Activated CD4-positive, alpha-beta T cell treated with anti-CD3 and anti-CD28 coated beads, Interleukin-2, amount 50 U/mL, for 1 hour (primary cell): ENCODE measurements at regions not wholly inside any gene's neighbourhood (a gene's known extent, or its start where the extent isn't known, plus 50 kb on each side); places are given as distances from the start of the nearest gene placed in this dataset.

Source experiments
- DNase-seq: peaks from one replicate; pipeline ENCODE4 v3.0.0-alpha.2; 2020

DNA sequence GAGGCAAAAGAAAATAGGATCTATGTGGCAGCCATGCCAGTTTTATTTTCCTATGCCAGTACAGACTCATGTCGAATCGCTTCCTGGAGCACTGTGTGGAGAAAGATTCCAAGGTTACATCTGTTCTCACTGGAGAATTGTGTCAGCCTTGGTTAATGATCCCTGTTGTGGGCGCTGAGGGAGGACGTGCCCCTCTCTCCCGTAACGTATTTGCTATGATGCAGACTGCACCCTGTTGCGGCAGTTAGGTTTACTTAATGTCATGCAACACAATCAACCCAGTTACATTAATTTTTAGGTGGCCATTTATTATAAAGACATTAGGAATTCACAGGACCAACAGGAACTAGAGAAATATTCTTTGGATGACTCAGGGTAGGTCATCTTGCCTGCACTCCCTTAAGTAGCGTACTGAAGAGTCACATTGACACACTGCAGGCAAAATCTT, 892.9 kb downstream of the EFNB2 start:
- DNase-seq = no peak

DNA sequence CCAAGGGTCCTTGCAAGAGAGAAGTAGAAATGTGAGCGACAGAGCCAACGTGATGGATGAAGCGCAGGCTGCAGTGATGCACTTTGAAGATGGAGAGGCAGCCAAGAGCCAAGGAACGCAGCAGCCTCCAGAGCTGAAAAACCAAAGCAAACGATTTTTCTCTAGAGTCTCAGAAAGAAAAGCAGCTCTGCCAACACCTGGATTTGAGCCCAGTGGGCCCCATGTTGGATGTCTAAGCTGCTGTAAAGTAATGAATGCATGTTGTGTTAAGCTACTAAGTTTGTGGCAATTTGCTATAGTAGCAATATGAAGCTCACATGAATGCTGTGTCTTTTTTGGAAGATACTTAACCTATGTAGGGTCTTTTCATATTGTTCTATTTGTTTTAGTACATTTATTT, 894.3 kb downstream of the EFNB2 start:
- no peak for DNase-seq

DNA sequence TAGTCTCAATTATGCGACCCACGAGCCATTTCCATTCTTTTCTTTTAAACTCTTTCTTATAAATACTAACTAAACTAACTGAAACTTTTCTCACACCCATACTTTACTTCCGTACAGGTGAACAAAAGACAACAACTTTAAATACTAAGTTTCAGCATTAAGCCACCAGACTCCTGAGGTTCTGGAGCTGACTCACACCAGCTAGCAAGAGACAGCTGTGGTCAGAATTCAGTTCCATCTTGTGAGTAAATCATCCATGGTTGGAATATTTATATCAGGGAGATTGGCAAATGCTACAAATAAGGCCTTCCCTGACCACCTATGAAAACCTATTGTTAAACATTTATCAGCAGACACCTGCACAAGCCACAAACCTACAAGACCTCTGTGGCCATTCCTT, 897.0 kb downstream of the EFNB2 start:
- no peak for DNase-seq

DNA sequence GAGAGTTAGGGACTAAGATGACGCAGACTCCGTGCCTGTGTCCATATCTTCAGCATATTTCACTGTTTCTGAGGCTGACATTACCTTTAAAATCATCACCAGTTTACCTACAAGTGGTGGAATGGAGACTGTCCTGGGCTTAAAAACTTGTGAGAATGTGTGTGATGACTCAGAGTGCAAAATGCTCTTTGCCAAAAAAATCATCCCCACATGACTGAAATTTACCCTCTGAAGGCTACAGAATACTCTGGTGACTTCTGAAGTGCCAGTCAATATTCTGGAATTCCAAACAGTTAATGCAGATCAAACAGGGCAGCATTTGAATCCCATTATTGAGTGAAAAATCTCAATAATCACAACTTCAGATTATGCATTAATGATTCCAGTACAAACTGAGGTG, 901.4 kb downstream of the EFNB2 start:
- no peak for DNase-seq

DNA sequence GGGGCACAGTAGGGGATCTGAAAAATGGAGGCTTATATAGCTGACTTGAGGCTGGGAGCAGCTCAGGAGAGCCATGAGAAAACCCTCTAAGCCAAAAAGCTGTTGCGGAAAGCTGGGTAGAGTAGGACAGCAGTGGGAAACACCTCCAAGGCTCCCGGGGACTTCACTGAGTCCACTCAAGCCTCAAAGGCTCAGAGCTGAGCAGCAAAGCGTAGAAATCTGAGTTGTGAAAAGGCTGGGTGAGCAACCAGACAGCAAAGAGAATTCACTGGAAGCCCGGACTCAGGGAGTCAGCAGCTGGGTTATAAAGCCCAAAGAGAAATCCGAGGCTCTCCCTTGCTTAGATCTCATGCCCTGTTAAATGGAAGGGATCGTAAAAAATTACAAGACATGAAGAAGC, 905.0 kb downstream of the EFNB2 start:
- no peak for DNase-seq

DNA sequence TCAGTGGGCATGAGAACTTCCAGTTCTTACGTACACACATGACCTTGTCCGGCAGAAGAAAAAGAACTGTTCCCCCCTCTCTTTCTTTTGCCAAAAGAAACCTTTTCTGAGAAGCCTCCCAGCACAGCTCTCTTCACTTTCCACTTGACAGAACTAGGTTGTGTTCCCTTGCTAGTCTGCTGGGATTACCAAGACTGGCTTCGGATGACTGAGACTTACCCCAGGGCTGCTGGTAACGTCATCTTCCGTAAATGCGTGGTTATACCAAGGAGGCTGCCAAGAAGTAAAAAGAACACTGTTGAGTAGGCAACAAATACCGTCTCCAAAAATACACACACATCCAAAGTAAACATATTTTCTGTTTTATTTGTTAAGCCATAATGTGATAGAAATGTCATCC, 908.2 kb downstream of the EFNB2 start:
- no peak for DNase-seq

DNA sequence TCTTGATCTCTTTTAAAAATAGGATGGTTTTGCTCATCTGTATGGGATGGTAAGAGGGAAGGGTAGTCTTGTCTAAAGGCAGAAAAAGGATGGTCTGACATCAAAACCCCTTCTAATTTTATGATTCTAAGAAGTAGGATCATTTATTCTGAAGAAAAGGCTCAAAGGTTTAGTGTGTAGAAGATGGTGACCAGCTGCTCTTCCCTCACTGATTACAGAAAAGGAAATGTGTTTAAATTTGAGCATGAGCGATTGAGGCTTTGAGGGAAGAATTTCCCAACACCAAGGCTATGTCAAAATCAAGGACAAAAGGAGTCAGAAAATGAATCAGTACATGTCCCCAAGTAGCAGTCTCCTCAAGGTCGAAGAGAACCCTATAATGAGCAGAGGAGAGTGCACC, 909.8 kb downstream of the EFNB2 start:
- DNase-seq = no peak

DNA sequence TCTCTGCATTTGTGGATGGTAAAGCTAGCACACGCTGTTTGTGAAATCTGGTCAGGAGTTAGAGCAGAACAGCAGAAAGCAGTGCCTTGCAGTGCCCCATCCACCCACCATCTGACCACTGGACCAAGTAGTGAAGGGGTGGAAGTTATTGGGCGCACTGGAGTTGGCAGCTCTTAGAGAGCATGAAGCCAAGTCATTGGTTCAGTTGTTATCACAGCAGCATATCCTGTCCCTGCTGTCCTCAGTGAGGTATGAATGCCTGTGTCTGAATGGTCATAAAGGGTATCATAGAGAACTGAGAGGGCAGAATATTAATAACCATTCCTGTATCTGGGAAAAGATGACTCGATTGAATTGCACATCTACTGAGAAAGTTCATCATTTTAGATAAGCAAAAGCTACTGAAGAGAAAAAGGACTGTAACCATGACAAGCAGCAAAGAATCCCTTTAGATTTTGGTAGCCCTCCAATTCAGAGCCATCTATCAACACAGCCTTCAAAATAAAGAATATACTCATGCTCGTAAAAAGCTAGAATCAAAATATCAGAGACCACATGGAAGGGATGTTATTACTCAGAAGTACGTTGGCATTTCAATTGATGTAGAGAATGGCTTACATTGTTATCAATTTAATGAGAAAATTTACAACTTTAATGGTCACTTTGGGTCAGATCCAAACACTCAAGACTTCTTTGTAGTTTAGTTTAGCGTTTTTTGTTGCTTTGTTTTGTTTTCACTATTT, 919.0 kb downstream of the EFNB2 start:
- DNase-seq = no peak

DNA sequence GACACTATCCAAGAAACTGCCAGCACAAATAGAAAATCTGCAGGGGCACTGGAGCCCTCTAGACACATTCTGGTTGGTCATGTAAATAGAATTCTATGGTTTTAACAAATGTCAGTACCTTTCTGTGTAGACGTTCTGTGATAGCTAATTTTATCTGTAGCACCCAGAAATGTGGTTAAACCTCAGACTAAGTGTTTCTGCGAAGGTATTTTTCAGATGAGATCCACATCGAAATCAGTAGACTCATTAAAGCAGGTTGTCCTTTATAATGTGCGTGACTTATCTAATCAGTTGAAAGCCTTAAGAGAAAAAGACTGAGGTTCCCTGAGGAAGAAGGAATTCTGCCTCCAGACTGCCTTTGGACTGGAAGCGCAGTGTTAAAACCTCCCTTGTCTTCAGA, 922.9 kb downstream of the EFNB2 start:
- DNase-seq = no peak

DNA sequence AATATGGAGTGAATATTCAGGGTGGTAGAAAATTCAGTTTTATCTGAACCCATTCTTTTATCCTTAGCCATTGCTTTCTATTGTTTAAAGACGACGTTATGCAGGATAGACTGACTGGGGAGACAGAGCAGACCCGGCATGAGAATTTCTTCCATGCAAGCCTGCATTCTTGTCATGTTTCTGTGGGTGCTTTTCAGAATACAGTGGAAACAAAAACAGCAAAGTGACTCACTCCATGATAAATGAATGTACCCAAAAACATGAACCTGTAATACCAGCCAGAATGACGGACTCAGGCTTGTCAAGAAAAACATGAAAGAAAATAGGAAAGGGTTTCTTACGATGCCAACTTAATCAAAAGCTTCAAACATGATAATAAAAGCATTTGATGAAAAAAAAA, 924.0 kb downstream of the EFNB2 start:
- no peak for DNase-seq

DNA sequence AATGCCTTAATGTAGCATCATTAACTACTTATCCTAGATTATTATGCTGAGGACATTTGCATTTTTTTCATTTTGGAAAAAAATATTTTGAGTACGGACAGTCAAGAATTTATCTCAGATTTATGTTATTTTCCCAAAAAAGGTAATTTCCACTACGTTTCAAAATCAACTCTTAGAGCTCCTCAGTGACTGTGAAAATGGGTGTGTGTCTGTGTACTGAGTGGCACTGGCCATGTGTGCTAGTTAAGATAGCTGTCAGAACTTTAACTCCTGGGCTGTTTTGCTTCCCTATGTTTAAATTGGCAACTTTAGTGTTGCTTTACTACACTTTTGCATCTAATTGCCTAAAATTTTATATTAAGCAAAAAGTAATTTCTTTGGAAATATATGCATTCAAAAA, 927.4 kb downstream of the EFNB2 start:
- no peak for DNase-seq

DNA sequence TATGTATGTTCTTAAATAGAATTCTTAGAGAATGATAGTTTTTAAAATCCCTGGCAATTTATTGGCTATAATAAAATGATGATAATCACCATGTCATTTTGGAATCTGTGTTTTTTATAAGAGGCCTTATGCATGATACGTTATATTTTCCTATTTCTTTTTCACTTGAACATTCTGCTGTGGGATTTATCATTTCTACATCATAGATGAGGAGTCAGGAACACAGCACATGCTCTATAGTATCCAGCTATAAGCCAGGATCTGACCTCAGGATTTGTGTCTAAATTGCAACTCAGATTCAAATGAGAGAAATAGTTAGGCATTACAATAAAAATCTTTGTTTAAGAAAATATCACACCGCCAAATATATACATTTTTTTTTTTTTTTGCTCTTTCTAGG, 928.0 kb downstream of the EFNB2 start:
- no peak for DNase-seq

DNA sequence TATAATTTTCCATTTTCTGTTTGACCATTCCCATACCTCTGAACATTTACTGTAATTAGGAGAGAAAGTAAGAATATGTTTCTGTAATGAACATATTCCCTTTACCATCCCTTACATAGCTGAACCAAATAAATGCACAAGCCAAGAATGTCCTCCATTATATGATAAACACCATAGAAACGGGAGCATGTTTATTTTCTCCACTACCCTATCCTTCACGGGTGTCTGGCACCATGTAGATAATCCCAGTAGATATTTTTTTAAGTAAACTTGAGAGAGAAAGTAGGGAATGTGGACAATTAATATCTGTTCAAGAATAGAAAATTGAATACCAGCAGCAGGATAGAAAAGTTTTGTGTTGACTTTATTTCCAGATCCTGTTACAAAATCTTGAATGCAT, 928.4 kb downstream of the EFNB2 start:
- DNase-seq = no peak

DNA sequence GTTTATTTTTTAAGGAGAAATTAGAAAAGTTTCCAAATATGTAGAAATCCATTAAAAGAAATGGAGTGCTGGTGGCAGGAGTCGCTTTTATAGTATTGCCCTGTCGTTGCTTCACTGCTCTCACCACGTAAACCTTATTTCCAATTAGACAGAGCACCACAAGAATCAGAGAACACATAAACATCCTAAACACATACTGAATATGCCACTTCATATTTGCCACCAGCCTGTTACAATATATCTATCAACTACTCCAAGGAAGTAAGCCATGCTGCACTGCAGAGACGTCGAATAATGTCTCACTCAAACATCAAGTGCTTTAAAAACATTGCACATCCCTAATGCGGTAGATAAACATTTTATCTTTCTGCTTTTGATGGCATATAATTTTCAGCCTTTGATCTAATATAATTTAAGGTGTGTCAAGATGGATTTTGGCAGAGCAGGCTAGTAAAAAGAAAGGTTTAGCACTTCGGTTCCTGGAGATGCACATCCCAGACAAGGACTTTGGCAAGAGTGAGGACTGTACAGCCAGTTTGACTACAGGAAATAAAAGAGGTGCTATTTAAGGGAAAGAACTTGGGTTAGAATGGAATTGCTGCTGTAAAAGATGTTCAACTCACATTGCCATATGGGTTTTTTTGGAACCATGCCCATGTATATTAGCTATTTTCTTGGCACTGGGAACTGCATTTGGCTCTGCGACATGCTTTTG, 932.3 kb downstream of the EFNB2 start:
- DNase-seq = no peak

DNA sequence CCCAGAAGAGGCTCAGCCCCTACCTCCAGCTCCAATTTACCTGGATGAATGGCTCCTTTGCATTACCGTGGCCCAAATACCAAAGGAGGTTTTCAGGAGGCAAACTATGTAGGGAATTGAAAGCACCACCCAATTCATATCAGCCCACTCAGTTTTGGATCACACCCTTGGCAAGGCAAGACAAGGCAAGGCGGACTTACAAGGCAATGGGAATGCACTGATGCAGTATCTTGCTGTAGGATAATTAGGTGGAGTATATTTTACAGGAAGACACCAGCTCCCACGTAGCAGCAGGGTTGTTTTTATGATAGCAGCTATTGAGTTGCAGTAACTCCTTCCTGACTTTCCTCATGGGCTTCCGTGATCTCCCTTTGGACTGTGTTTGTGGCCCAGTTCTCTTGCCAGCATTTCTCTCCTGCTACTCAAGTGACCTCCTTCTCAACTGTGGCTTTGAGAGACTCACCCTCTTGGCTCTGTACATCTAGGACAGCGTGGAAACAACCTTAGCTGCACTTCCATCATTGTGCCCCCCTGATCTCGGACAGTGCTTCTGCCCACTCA, 935.9 kb downstream of the EFNB2 start:
- no peak for DNase-seq

DNA sequence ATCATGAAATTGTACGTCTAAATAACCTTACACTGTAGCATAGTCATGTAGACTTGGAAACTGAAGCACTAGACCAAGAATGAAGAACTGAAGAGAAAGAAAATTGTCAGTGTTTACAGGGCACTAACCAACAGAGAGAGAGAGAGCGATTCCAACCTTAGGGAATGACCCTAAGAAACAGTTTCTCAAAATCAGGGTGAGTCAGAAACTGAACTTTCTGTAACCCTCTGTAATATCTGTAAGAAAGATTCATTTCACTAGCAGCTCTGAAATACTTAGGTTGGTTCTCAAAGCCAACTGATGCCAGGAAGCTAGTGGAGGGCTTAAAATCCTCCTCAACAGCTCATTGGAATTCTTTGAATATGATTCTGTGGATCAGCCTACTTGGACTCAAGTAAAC, 936.9 kb downstream of the EFNB2 start:
- DNase-seq = no peak

DNA sequence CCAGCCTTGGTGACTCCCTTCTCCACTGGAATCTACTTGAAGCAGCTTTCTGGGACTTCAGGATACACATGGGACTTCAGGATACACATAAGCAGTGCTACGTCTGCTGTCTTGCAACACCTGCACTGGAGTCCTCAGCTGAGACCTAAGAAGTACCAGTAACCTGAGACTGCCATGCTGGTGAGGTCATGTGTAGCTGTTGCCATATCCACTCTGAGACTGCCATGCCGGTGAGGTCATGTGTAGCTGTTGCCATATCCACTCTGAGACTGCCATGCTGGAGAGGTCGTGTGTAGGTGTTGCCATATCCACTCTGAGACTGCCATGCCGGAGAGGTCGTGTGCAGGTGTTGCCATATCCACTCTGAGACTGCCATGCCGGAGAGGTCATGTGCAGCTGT, 937.9 kb downstream of the EFNB2 start:
- no peak for DNase-seq

DNA sequence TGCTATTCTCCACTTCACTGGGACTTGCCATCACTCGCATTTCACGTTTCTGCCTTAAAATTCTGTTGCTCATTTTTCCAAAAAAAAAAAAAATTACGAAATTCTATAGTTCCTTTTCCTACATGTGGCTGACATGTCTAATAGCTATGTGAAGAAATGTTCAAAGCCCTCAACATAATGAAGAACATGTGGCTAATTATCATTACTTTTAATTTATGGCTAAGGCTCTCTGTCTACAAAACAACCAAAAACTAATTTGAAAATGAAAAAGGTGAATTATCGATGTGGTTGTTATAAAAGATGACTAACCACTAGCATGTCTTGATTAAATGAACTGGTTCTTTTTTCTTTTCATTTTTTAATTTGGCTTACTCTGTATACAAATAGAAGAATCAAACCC, 940.0 kb downstream of the EFNB2 start:
- DNase-seq = no peak

DNA sequence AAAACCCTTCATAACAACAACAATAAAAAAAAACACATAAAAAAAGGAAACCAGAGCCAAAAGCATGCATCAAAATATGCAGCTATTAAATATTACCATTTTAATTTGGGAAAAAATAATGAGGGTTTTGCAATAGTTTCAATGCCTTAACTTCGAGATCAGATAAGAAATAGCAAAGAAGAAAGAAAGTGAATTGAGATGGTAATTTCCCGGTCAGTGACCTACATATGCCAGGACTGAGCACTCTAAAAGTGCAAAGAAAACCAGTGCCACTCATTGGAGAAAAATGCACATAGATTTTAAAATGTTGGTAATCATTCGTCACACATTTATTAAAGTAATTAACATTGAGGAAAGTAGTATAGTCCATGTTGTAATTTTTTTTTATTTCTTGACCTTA, 944.2 kb downstream of the EFNB2 start:
- no peak for DNase-seq

DNA sequence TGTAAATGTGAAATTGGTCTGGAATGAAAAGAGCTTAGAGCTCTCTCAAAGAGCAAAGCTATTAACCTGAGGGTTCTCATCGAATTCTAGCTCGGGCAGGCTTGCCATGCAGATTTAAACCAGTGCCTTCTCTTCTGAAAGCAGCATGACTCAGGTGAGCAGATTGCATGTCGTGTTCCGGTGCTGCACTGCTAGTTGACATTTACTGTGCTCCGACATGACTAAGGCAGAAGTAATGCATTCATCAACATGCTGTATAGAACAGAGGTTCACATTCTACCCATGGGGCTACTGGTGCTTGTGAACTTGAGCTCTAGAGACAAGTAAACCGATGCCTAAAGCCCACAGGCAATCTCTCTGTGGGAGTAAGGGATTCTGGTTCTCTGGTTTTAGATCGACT, 947.7 kb downstream of the EFNB2 start:
- DNase-seq = no peak

DNA sequence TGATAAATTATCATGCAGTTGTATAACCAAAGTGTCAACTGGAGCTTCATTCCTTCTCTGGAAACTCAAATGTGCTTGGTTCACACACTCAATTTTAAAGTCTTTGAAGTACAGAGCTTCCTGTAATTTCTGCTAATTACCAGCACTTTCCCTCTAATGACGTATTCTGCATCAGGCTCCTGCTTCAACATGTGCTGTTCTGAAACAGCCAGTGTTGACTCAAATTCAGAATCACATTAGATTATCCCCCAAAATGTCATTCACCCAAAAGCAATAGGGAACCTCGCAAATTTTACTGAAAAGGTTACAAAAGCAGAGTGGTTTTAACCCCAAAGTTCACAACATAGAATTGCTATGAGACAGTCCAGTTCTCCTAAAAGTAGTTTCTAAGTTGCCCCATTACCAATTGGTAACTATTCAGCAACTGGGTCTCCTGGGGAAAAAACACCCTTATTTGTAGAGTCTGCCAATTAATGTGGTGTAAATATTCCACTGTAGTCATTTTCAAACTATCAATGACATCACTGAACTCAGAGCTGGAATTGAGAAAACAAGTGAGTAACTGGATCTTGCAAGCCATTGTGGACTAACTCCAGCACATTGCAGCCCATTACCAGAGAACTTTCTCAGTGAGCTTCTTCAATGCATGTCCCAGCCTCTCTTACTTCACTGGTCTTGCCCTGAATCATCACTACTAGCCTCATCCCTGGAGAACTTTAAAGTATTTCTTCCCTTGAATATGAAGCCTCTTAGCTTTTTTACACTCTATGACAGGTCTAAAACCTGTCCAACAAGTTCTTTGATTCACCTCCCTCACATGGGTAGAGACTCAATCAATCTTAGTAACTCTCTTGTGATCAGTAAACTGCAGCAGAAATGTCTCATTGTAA, 955.4 kb downstream of the EFNB2 start:
- no peak for DNase-seq

DNA sequence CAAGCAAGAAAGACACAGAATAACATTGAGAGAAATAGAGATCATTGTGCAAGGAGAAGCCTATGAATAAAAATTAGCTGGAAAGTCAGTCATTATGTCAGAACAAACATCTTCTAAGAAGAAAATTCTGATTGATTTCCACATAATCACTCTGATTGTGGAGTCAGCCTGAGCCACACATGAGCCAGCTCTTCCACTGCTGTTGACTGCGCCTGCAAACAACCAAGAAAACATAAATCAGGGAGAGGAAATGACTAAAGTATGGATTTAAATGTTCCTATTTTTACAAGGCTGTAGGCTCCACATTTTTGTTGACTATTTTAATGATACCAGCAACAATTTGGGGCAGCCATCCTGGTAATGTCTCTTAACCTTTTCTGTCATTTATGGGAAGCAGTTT, 962.3 kb downstream of the EFNB2 start:
- DNase-seq = no peak

DNA sequence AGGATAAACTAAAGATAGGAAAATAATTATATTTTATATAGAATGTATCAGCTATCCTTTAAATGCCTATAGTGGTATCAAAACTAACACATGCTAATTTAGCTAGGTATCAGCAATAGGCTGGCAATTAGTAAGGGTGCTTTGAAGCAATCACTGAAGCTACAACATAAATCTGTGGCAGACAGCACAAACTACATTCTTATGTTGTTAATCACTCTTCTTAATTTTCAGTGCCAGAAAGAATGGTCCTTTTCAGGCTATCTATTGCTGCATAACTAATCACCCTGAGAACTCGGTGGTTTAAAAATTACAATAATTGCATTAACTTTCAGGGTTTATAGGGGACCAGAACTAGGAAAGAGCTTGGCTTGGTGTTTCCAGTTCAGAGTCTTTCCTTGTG, 963.1 kb downstream of the EFNB2 start:
- DNase-seq = no peak

DNA sequence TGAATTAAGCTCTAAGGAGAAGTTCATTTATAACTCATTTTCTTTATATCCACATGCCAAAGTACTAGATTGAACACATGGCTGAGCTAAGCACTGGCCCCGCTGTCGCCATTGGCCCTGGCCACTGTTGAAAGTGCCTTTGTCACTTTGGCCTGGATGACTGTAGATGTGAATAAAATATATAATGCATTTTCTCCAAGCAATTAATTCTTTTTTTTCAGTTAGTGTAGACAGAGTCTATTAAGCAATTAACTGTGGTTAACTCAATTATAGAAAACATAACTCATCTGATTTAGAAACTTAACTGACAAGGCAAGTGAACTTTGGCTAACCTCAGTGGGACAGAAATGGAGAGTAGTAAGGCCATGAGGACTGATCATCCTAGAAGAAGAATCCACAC, 965.6 kb downstream of the EFNB2 start:
- DNase-seq = no peak
